GM12875 (cell line): ENCODE measurements at regions not wholly inside any gene's neighbourhood (a gene's known extent, or its start where the extent isn't known, plus 50 kb on each side); places are given as distances from the start of the nearest gene placed in this dataset.

Experiments used
- H3K4me3 ChIP-seq: one replicate; pipeline ENCODE4 v1.5.1; 2011; ENCODE audit warnings: low read depth, low read length, control low read depth
- TF ChIP-seq, protein P1 (sequence below): IDR thresholded peaks from 2 replicates; pipeline ENCODE4 v1.5.1; 2011; ENCODE audit warnings: low read depth, mild to moderate bottlenecking, control low read depth, inconsistent platforms, low read length, moderate library complexity, borderline replicate concordance; ENCODE audit not compliant: insufficient read depth

DNA sequence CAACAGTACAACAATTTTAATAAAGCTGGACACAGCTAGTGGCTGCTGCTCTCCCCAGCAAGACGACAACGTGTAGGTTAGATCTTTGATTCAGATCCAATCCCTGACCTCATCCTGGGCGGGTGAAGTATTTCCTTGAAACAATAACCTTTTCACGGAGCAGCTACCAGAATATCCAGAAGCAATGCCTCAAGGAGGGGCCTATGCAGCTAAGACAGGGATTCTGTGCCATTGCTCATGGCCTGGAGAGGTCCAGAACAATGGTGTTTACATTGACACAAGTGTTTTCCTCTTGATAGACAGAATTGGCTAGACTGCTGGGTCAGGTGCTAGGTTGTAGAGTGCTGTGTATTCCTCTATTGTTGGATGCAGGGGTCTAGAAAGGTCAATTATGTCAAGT is 520.1 kb downstream of the BCL11A start:
- no peak overlapping the region for H3K4me3 ChIP-seq
- TF ChIP-seq, protein P1, sequence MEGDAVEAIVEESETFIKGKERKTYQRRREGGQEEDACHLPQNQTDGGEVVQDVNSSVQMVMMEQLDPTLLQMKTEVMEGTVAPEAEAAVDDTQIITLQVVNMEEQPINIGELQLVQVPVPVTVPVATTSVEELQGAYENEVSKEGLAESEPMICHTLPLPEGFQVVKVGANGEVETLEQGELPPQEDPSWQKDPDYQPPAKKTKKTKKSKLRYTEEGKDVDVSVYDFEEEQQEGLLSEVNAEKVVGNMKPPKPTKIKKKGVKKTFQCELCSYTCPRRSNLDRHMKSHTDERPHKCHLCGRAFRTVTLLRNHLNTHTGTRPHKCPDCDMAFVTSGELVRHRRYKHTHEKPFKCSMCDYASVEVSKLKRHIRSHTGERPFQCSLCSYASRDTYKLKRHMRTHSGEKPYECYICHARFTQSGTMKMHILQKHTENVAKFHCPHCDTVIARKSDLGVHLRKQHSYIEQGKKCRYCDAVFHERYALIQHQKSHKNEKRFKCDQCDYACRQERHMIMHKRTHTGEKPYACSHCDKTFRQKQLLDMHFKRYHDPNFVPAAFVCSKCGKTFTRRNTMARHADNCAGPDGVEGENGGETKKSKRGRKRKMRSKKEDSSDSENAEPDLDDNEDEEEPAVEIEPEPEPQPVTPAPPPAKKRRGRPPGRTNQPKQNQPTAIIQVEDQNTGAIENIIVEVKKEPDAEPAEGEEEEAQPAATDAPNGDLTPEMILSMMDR = no peak

DNA sequence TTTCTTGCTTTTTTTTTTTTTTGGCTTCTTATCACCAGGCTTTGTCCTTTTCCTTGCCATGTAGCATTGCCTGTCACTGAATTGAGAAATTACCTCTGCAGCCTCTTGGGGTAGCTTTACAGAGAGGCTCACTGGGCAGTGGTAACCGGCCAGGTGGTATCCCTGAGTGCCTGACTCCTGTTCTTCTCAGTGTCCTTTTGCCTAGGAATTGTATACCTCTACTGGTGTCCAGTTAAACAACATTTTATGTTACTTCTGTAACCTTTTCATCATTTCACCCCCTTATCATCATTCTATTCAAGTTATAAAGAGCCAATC is 523.9 kb downstream of the BCL11A start:
- TF ChIP-seq, protein P1 = no peak

DNA sequence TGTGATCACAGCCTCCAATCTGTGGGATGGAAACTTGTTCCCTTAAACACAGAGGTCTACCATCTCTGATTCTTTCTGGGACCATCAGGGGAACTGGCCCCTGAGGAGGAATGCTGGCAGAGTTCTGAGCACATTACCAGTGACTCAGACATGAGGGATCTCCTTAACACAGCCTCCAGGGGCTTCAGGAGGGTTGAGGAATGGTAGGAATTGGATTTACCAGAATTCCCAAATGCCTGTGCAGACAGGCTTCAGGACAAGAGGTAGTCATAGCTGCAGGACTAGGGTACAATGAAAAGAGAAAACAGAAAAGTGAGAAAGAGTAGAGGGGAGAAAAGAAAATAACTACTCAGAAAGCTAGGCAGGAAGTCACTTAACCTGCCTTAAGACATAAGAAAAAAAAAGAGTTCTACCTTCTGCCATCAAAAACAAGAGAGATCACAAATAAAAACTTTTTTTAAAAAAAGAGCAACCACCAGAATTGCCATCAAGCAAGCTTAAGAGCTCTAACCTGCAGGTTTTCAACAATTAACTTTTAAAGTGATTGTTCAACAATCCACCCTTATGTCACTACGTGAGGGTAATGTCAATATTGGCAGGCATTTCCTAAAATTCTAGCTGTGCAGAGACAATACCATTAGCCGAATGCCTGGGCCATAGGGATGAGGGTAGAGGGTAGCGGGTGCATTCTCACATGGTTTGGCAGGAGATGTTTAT is 524.4 kb downstream of the BCL11A start:
- H3K4me3 ChIP-seq = no peak overlapping the region
- TF ChIP-seq, protein P1 = no peak

More for the DNA sequence above, 523.9 kb downstream of the BCL11A start:
- H3K4me3 ChIP-seq = no peak overlapping the region

DNA sequence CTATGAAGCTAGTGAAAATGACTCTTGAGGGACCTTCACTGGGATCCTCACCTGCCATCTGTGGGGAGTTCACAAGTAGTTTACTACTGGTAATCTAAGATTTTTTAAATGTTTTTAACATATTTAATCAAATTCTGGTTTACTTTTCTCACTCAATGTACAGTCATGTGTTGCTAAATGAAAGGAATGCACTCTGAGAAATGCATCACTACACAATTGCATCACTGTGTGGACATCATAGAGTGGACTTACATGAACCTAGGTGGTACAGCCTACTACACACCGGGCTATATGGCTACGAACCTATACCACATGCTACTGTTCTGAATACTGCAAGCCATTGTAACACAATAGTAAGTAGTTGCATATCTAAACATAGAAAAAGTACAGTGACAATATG is 528.0 kb downstream of the BCL11A start:
- no peak overlapping the region for H3K4me3 ChIP-seq
- TF ChIP-seq, protein P1 = no peak

DNA sequence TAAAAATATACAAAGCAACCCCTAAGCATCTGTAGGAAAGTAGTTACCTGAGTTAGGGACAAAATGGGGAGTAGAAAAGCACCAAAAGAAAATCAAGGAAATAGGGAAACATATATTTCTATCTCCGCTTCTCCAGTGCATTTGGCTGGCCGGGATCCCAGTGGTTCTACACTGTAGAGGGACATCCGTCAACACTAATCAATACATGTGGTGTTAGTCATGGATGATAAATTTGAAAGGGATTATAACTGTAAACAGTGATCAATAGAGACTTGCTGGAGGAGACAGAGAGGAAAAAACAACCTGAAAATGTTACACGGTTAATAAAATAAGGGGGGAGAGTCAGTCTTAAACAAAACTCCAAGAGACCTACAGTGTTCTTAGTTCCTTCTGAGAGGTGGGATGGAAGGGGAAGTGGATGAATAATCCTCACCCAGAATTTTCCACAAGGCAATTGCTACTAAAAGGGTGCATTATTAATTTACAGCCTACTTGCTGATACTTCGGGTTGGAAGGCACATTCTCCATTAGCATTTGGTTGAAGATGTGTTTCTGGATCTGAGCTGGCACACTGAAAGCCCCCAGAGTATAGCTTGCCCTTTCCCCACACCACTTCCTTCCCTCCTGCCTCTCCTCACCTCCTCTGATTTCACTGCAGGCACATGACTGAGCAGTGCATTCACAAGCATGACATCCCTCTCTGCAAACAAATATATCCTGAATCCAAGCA is 530.0 kb downstream of the BCL11A start:
- TF ChIP-seq, protein P1 = no peak
- H3K4me3 ChIP-seq = no peak overlapping the region

DNA sequence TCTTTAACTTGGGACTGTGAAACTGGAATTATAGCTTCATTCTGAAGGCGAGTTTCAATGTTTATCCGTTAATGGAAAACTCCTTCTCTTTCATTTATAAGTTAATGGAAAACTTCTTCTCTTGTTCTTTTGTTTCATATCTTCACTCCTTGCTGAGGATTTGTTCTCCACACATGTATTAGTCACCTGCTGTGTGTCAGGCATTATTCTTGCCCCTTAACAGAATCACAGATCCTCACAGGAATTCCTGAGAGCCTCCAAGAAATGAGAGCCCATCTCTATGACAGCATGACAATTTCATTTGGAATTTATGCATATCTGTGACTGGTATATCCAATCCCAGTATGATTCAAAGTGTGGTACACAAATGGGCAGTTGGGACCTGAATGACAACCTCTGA is 545.8 kb downstream of the BCL11A start:
- H3K4me3 ChIP-seq = no peak overlapping the region
- TF ChIP-seq, protein P1 = no peak

DNA sequence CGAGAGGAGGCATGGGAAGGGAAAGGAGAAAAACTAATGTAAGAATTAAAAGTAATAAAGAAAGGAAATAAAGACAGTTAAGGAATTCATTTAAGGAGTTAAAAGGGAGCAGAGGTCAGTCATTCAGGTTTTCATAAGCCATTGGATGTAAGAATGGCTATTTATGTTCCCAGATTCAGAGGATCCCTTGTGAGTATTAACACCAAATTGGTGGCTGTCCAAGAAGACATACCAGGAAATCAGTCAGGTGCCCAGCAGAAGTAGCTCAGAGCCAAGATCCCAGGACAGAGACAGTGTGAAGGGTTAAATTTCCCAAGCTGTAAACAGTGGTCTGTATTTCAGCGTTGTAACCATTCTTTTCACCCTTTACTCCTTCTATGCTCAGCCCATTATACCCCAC is 550.4 kb downstream of the BCL11A start:
- no peak overlapping the region for H3K4me3 ChIP-seq

More for the DNA sequence above, 550.4 kb downstream of the BCL11A start:
- TF ChIP-seq, protein P1 = no peak
